Testis (tissue), 2 donors: ENCODE measurements at regions not wholly inside any gene's neighbourhood (a gene's known extent, or its start where the extent isn't known, plus 50 kb on each side); places are given as distances from the start of the nearest gene placed in this dataset.

ENCODE experiments used
- DNase-seq: peaks from one replicate; pipeline ENCODE4 v3.0.0-alpha.2; 2019
- H3K27ac ChIP-seq, 2 donors: fragments of 200-600 bp; sonication (generic); one replicate each; pipeline ENCODE4 v1.5.1; 2019
- H3K27me3 ChIP-seq: fragments of 200-600 bp; sonication (generic); one replicate; pipeline ENCODE4 v1.5.1; 2019
- H3K36me3 ChIP-seq: fragments of 200-600 bp; sonication (generic); one replicate; pipeline ENCODE4 v1.5.1; 2017; ENCODE audit warnings: low read depth; ENCODE audit errors: missing control alignments
- H3K4me1 ChIP-seq: fragments of 200-600 bp; sonication (generic); one replicate; pipeline ENCODE4 v1.5.1; 2019
- H3K4me3 ChIP-seq, 2 donors: fragments of 200-600 bp; sonication (generic); one replicate each; pipeline ENCODE4 v1.5.1; 2017 to 2019
- H3K9me3 ChIP-seq: fragments of 200-600 bp; sonication (generic); one replicate; pipeline ENCODE4 v1.5.1; 2017
- CTCF ChIP-seq, 3 experiments: fragments of 450-650 bp in 2 of 3; fragments of 200-600 bp in 1 of 3; sonication (generic) in 1 of 3; IDR thresholded peaks; one replicate each; pipeline ENCODE4 v1.5.1; 2016 to 2019; ENCODE audit warnings: antibody characterized with exemption in 3 of 3, mild to moderate bottlenecking in 2 of 3, moderate library complexity in 1 of 3
- POLR2A ChIP-seq: fragments of 450-650 bp; IDR thresholded peaks from one replicate; pipeline ENCODE4 v1.6.1; 2017; ENCODE audit warnings: antibody characterized with exemption, mild to moderate bottlenecking, moderate library complexity
- WGBS, 2 donors: methylation state at CpG; one replicate each; pipeline ENCODE4 v1.1.5; 2018; 5-methylcytosine and 5-hydroxymethylcytosine counted together
- intact Hi-C: fragments of 100-400 bp; cut with DNase I; formaldehyde crosslinking; loops from one replicate; pipeline ENCODE4 v1.15.1; 2023; ENCODE audit warnings: low total_unique reads

DNA sequence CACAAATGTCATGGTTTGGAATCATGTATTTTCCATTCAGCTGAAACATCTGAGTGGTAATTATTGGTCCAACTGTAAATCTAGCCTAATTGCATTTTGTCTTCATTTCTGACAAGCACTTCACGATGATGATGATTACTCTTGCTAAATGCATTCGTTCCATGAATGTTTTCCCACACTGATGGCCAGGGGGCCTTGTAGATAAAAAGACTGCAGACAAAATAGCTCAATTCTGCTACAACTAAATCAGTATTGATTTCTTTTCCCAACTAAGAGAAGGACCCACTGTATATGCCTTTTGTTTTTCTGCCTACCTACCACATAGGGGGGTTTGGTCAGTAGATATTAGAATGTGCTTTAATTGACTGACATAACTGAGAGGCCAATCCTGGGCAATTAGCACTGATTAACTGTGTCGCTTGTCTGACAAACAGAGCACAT is 1351.3 kb upstream of the NUDT12 start:
- Histone ChIP-seq H3K9me3 (no peaks in the 10 kb centered on the region), H3K4me3 (no peak overlapping the region), H3K4me1 (no peaks in the 10 kb centered on the region), H3K27ac (no peak overlapping the region), H3K27me3 (no peaks in the 10 kb centered on the region), H3K36me3 (no peaks in the 10 kb centered on the region)
- WGBS, 2 donors, result 61 to 65% methylated on average over 3 of the region's 3 CpGs
- DNase-seq, result no peak
- no peak for TF ChIP-seq POLR2A
- intact Hi-C loops, result no loop called here

GRCh38 chr5:104909803-104910202 is 1347.2 kb upstream of the NUDT12 start:
- TF ChIP-seq POLR2A (no peak), CTCF (IDR thresholded peaks at IDR 0.05) (no peak)
- H3K4me1 ChIP-seq, result no peaks in the 10 kb centered on the region
- no peak for DNase-seq
- no peak overlapping the region for H3K27ac ChIP-seq
- no peaks in the 10 kb centered on the region for H3K36me3 ChIP-seq
- no peak overlapping the region for H3K4me3 ChIP-seq
- H3K9me3 ChIP-seq, result no peaks in the 10 kb centered on the region
- WGBS, 2 donors, result 64 to 74% methylated on average over 2 of the region's 2 CpGs
- H3K27me3 ChIP-seq, result no peaks in the 10 kb centered on the region
- intact Hi-C loops, result no loop called here

GRCh38 chr5:104904561-104904960 is 1342.0 kb upstream of the NUDT12 start:
- no peak for TF ChIP-seq POLR2A
- TF ChIP-seq CTCF (IDR thresholded peaks at IDR 0.05), result no peak
- 84 to 89% methylated on average over 1 of the region's 1 CpG for WGBS, 2 donors
- no peaks in the 10 kb centered on the region for H3K9me3 ChIP-seq

GRCh38 chr5:104903941-104904340 is 1341.4 kb upstream of the NUDT12 start:
- 72 to 91% methylated on average over 2 of the region's 2 CpGs for WGBS, 2 donors
- intact Hi-C loops, result no loop called here
- no peak for DNase-seq

More at GRCh38 chr5:104904561-104904960, 1342.0 kb upstream of the NUDT12 start:
- Histone ChIP-seq H3K4me3 (no peak overlapping the region), H3K4me1 (no peaks in the 10 kb centered on the region), H3K36me3 (no peaks in the 10 kb centered on the region), H3K27ac (no peak overlapping the region), H3K27me3 (no peaks in the 10 kb centered on the region)
- intact Hi-C loops, result no loop called here
- no peak for DNase-seq

DNA sequence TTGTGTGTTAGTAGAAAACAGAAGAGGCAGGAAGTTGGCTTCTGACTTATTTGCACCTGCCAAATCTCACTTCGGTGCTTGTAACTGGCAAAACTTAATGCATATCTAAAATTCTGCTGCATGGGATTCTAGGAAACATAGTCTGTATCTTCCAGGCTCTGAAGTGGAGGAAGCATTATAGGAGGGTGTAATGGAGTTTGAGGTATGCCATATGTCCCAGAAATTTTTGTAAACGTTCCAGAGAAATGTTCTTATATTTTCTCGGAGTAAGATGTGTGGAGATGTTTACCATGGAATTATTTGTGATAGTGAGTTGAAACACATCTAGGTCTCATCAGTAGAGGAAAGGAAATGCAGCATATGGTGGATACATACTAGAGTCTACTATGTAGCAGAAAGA is 1329.0 kb upstream of the NUDT12 start:
- no peaks in the 10 kb centered on the region for H3K4me1 ChIP-seq
- DNase-seq, result no peak
- H3K27ac ChIP-seq, result no peak overlapping the region
- H3K4me3 ChIP-seq, result no peak overlapping the region
- TF ChIP-seq CTCF (IDR thresholded peaks at IDR 0.05) (no peak), POLR2A (no peak)
- intact Hi-C loops, result no loop called here
- WGBS, 2 donors, result 47 to 52% methylated on average over 3 of the region's 3 CpGs
- no peaks in the 10 kb centered on the region for H3K27me3 ChIP-seq
- no peaks in the 10 kb centered on the region for H3K9me3 ChIP-seq
- H3K36me3 ChIP-seq, result no peaks in the 10 kb centered on the region

More at GRCh38 chr5:104903941-104904340, 1341.4 kb upstream of the NUDT12 start:
- Histone ChIP-seq H3K27me3 (no peaks in the 10 kb centered on the region), H3K9me3 (no peaks in the 10 kb centered on the region), H3K4me3 (no peak overlapping the region), H3K27ac (no peak overlapping the region), H3K36me3 (no peaks in the 10 kb centered on the region), H3K4me1 (no peaks in the 10 kb centered on the region)
- TF ChIP-seq CTCF (IDR thresholded peaks at IDR 0.05) (no peak), POLR2A (no peak)
